ENCODE measurements at regions not wholly inside any gene's neighbourhood (a gene's known extent, or its start where the extent isn't known, plus 50 kb on each side); places are given as distances from the start of the nearest gene placed in this dataset.

- no peaks in the 10 kb centered on the region for H3K27me3 Mint-ChIP-seq (ENCODE audit: insufficient read depth)
These were observed 108.0 kb upstream of the TSLP start for GRCh38 chr5:110963495-110963894.

DNA sequence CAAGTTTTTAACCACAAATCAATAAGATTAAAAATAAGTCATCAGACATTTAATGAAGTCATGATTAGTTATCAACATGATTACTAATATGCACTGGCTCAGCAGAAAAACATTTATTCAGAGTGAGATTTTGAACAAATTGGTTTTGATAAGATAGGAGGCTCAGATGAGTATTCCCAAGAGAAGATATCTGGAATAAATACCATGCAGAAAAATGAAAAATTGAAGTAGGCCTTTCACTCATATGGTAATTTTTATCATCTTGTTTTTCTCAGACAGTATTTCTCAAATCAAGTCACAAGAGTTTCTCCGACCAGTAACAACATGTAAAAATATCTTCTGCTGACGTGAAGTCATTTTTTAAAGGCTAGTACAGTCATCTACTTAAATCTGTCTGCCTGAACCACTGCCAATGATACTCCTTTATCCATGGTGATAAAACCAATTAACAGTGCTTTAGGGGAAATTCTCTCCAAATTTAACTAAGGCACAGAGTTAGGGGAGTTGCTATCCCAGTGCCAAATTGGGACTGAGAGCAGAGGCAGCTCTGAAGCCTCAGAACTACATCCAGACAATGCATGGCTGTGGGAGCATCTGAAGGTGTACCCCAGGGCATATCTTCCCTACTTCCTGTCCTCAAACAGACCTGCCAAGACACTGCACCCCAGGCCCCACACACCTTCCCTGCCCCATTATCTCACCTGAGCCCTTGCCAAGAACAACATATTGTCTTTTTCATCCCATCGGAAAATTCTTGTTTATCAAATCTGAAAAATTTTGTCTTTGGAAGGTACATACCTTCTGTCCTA, 105.5 kb upstream of the TSLP start:
- Mint-ChIP-seq H3K4me3 (no peak overlapping the region), H3K9me3 (no peaks in the 10 kb centered on the region), H3K27me3 (ENCODE audit: insufficient read depth) (no peaks in the 10 kb centered on the region), H3K27ac (no peak overlapping the region), H3K4me1 (no peaks in the 10 kb centered on the region), H3K36me3 (ENCODE audit: low read depth) (no peaks in the 10 kb centered on the region)
- DNase-seq, result no peak
- TF ChIP-seq, protein P1, sequence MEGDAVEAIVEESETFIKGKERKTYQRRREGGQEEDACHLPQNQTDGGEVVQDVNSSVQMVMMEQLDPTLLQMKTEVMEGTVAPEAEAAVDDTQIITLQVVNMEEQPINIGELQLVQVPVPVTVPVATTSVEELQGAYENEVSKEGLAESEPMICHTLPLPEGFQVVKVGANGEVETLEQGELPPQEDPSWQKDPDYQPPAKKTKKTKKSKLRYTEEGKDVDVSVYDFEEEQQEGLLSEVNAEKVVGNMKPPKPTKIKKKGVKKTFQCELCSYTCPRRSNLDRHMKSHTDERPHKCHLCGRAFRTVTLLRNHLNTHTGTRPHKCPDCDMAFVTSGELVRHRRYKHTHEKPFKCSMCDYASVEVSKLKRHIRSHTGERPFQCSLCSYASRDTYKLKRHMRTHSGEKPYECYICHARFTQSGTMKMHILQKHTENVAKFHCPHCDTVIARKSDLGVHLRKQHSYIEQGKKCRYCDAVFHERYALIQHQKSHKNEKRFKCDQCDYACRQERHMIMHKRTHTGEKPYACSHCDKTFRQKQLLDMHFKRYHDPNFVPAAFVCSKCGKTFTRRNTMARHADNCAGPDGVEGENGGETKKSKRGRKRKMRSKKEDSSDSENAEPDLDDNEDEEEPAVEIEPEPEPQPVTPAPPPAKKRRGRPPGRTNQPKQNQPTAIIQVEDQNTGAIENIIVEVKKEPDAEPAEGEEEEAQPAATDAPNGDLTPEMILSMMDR (conservative IDR thresholded peaks at IDR 0.05), result no peak
- Histone ChIP-seq H3K36me3 (ENCODE audit: control insufficient read depth, insufficient read depth, low read length) (no peaks in the 10 kb centered on the region), H3K9me3 (ENCODE audit: control insufficient read depth, low read length) (no peaks in the 10 kb centered on the region), H3K27ac (ENCODE audit: low read depth, low read length) (no peak overlapping the region), H3K4me3 (ENCODE audit: low read length) (no peak overlapping the region), H3K27me3 (ENCODE audit: control insufficient read depth, insufficient read depth, low read length, poor library complexity, severe bottlenecking) (no peaks in the 10 kb centered on the region), H3K9ac (ENCODE audit: extremely low read depth, low read length, poor library complexity, severe bottlenecking) (no peak overlapping the region), H3K4me1 (ENCODE audit: control insufficient read depth, insufficient read depth, low read length) (no peaks in the 10 kb centered on the region)
- 91 to 94% methylated on average over 2 to 3 of the region's 3 CpGs for WGBS, 2 experiments (ENCODE audit: insufficient coverage in 1 of 2, insufficient read length in 1 of 2)

More at GRCh38 chr5:110963495-110963894, 108.0 kb upstream of the TSLP start:
- H3K9me3 Mint-ChIP-seq, result no peaks in the 10 kb centered on the region
- H3K4me1 ChIP-seq (ENCODE audit: control insufficient read depth, insufficient read depth, low read length), result no peaks in the 10 kb centered on the region
- H3K9me3 ChIP-seq (ENCODE audit: control insufficient read depth, low read length), result no peaks in the 10 kb centered on the region
- no peaks in the 10 kb centered on the region for H3K27me3 ChIP-seq (ENCODE audit: control insufficient read depth, insufficient read depth, low read length, poor library complexity, severe bottlenecking)
- H3K27ac Mint-ChIP-seq, result no peak overlapping the region
- no peaks in the 10 kb centered on the region for H3K36me3 Mint-ChIP-seq (ENCODE audit: low read depth)
- no peak overlapping the region for H3K4me3 Mint-ChIP-seq
- no peaks in the 10 kb centered on the region for H3K36me3 ChIP-seq (ENCODE audit: control insufficient read depth, insufficient read depth, low read length)
- H3K4me1 Mint-ChIP-seq, result no peaks in the 10 kb centered on the region
- no peak overlapping the region for H3K27ac ChIP-seq (ENCODE audit: low read depth, low read length)
- no peak overlapping the region for H3K9ac ChIP-seq (ENCODE audit: extremely low read depth, low read length, poor library complexity, severe bottlenecking)
- no peak overlapping the region for H3K4me3 ChIP-seq (ENCODE audit: low read length)
- TF ChIP-seq, protein P1 (conservative IDR thresholded peaks at IDR 0.05), result no peak
- 89 to 94% methylated on average over 2 to 3 of the region's 3 CpGs for WGBS, 2 experiments (ENCODE audit: insufficient coverage in 1 of 2, insufficient read length in 1 of 2)
- no peak for DNase-seq

GRCh38 chr5:110968246-110969005, 103.1 kb upstream of the TSLP start:
- Mint-ChIP-seq H3K9me3 (no peaks in the 10 kb centered on the region), H3K27ac (no peak overlapping the region), H3K36me3 (ENCODE audit: low read depth) (no peaks in the 10 kb centered on the region), H3K4me1 (no peaks in the 10 kb centered on the region), H3K4me3 (no peak overlapping the region), H3K27me3 (ENCODE audit: insufficient read depth) (no peaks in the 10 kb centered on the region)
- H3K4me3 ChIP-seq (ENCODE audit: low read length), result no peak overlapping the region
- no peak overlapping the region for H3K9ac ChIP-seq (ENCODE audit: extremely low read depth, low read length, poor library complexity, severe bottlenecking)
- TF ChIP-seq, protein P1 (conservative IDR thresholded peaks at IDR 0.05), result no peak
- no peaks in the 10 kb centered on the region for H3K9me3 ChIP-seq (ENCODE audit: control insufficient read depth, low read length)
- H3K4me1 ChIP-seq (ENCODE audit: control insufficient read depth, insufficient read depth, low read length), result no peaks in the 10 kb centered on the region
- DNase-seq, result no peak
- no peaks in the 10 kb centered on the region for H3K27me3 ChIP-seq (ENCODE audit: control insufficient read depth, insufficient read depth, low read length, poor library complexity, severe bottlenecking)
- 90 to 97% methylated on average over 2 to 3 of the region's 4 CpGs for WGBS, 2 experiments (ENCODE audit: insufficient coverage in 1 of 2, insufficient read length in 1 of 2)
- no peaks in the 10 kb centered on the region for H3K36me3 ChIP-seq (ENCODE audit: control insufficient read depth, insufficient read depth, low read length)
- no peak overlapping the region for H3K27ac ChIP-seq (ENCODE audit: low read depth, low read length)

All from endodermal cell (in vitro differentiated cells).